ENCODE measurements at regions not wholly inside any gene's neighbourhood (a gene's known extent, or its start where the extent isn't known, plus 50 kb on each side); places are given as distances from the start of the nearest gene placed in this dataset.

- DNase-seq (ENCODE audit: low read depth, low spot score) = no peak
Observed at GRCh38 chr2:217445723-217446122, 557.1 kb downstream of the TNS1 start.

GRCh38 chr2:217444932-217445331 is 557.9 kb downstream of the TNS1 start:
- no peak for DNase-seq (ENCODE audit: low read depth, low spot score)

- no peak for DNase-seq (ENCODE audit: low read depth, low spot score)
Observed at GRCh38 chr2:217444509-217444908, 558.3 kb downstream of the TNS1 start.

- DNase-seq (ENCODE audit: low read depth, low spot score) = no peak
Observed at GRCh38 chr2:217443601-217444000, 559.2 kb downstream of the TNS1 start.

GRCh38 chr2:217440000-217440399 is 562.8 kb downstream of the TNS1 start:
- no peak for DNase-seq (ENCODE audit: low read depth, low spot score)

- DNase-seq (ENCODE audit: low read depth, low spot score) = no peak
Observed at GRCh38 chr2:217438821-217439220, 564.0 kb downstream of the TNS1 start.

- no peak for DNase-seq (ENCODE audit: low read depth, low spot score)
Observed at GRCh38 chr2:217438136-217438535, 564.7 kb downstream of the TNS1 start.

- DNase-seq (ENCODE audit: low read depth, low spot score) = no peak
Observed at GRCh38 chr2:217437290-217437870, 565.4 kb downstream of the TNS1 start.

- DNase-seq (ENCODE audit: low read depth, low spot score) = no peak
Observed at GRCh38 chr2:217436386-217436785, 566.4 kb downstream of the TNS1 start.

GRCh38 chr2:217434180-217434975 is 568.4 kb downstream of the TNS1 start:
- DNase-seq (ENCODE audit: low read depth, low spot score) = peak; percentile 60

- DNase-seq (ENCODE audit: low read depth, low spot score) = no peak
Observed at GRCh38 chr2:217433522-217433921, 569.3 kb downstream of the TNS1 start.

GRCh38 chr2:217431577-217432269 is 571.1 kb downstream of the TNS1 start:
- DNase-seq (ENCODE audit: low read depth, low spot score) = no peak

- DNase-seq (ENCODE audit: low read depth, low spot score) = no peak
Observed at GRCh38 chr2:217430916-217431576, 571.2 kb upstream of the TNP1 start.

GRCh38 chr2:217429981-217430500 is 570.2 kb upstream of the TNP1 start:
- DNase-seq (ENCODE audit: low read depth, low spot score) = no peak

GRCh38 chr2:217421834-217422233 is 562.0 kb upstream of the TNP1 start:
- no peak for DNase-seq (ENCODE audit: low read depth, low spot score)

- DNase-seq (ENCODE audit: low read depth, low spot score) = no peak
Observed at GRCh38 chr2:217420854-217421253, 561.0 kb upstream of the TNP1 start.

- no peak for DNase-seq (ENCODE audit: low read depth, low spot score)
Observed at GRCh38 chr2:217419055-217419671, 559.3 kb upstream of the TNP1 start.

GRCh38 chr2:217418544-217418943 is 558.7 kb upstream of the TNP1 start:
- no peak for DNase-seq (ENCODE audit: low read depth, low spot score)

GRCh38 chr2:217418090-217418489 is 558.2 kb upstream of the TNP1 start:
- no peak for DNase-seq (ENCODE audit: low read depth, low spot score)

GRCh38 chr2:217417536-217417935 is 557.7 kb upstream of the TNP1 start:
- no peak for DNase-seq (ENCODE audit: low read depth, low spot score)

GRCh38 chr2:217415316-217415715 is 555.5 kb upstream of the TNP1 start:
- no peak for DNase-seq (ENCODE audit: low read depth, low spot score)

GRCh38 chr2:217414429-217414828 is 554.6 kb upstream of the TNP1 start:
- DNase-seq (ENCODE audit: low read depth, low spot score) = no peak
